Panc1 (cell line): ENCODE measurements at regions not wholly inside any gene's neighbourhood (a gene's known extent, or its start where the extent isn't known, plus 50 kb on each side); places are given as distances from the start of the nearest gene placed in this dataset.

ENCODE experiments used
- ATAC-seq: fragments of 200-7000 bp; cut with Tn5 transposase; 2 replicates; pipeline ENCODE4 v1.9.1; 2020; ENCODE audit warnings: mild to moderate bottlenecking, moderate library complexity
- BruUV-seq: library from RNA; stranded (reverse); fragments of 400-500 nt; replicated peaks from 2 replicates; lab custom pipeline; 2021; lab: Mats Ljungman, UMichigan
- CTCF ChIA-PET: fragments of 300-600 bp; sonication (Branson Sonifier 250); formaldehyde crosslinking; loops from one replicate; lab custom pipeline; 2022; ENCODE audit warnings: antibody characterized with exemption; lab: Charles Lee
- POLR2A ChIA-PET: fragments of 300-600 bp; sonication (Branson Sonifier 250); formaldehyde crosslinking; loops from one replicate; lab custom pipeline; 2022; ENCODE audit warnings: antibody characterized with exemption; lab: Charles Lee
- DNase-seq: peaks from one replicate; pipeline ENCODE4 v3.0.0-alpha.2; 2010; ENCODE audit warnings: low read depth, low spot score
- H3K27ac ChIP-seq: 2 replicates; pipeline ENCODE4 v1.5.1; 2011; ENCODE audit warnings: mild to moderate bottlenecking, low read length, inconsistent platforms
- H3K27me3 ChIP-seq: fragments of 200-500 bp; sonication (Bioruptor generic); 2 replicates; pipeline ENCODE4 v1.6.0; 2014; ENCODE audit warnings: low read length, inconsistent platforms; ENCODE audit not compliant: control insufficient read depth, insufficient read depth
- H3K36me3 ChIP-seq: fragments of 200-500 bp; sonication (Bioruptor generic); 2 replicates; pipeline ENCODE4 v1.5.1; 2014; ENCODE audit warnings: inconsistent platforms, mild to moderate bottlenecking, low read length, moderate library complexity; ENCODE audit not compliant: control insufficient read depth, insufficient read depth
- H3K4me1 ChIP-seq: 2 replicates; pipeline ENCODE4 v1.5.1; 2011; ENCODE audit warnings: inconsistent platforms, mild to moderate bottlenecking, low read length, moderate library complexity; ENCODE audit not compliant: control insufficient read depth, insufficient read depth
- H3K4me3 ChIP-seq, 2 experiments: 2 replicates each; pipeline ENCODE4 v1.5.1; 2011 to 2012; ENCODE audit warnings: low read depth in 2 of 2, low read length in 2 of 2, mild to moderate bottlenecking in 2 of 2, inconsistent platforms in 1 of 2, moderate library complexity in 1 of 2
- H3K9me3 ChIP-seq: fragments of 200-500 bp; sonication (Bioruptor generic); 2 replicates; pipeline ENCODE4 v1.5.1; 2014; ENCODE audit warnings: low read depth, mild to moderate bottlenecking, inconsistent platforms, low read length, moderate library complexity; ENCODE audit not compliant: control insufficient read depth, insufficient read depth
- POLR2AphosphoS5 ChIP-seq: IDR thresholded peaks from 2 replicates; pipeline ENCODE4 v1.6.1; 2012; ENCODE audit warnings: mild to moderate bottlenecking, low read depth, low read length, moderate library complexity
- SIN3A ChIP-seq: IDR thresholded peaks from 2 replicates; pipeline ENCODE4 v1.6.1; 2012; ENCODE audit warnings: low read depth, mild to moderate bottlenecking, low read length, moderate library complexity, borderline replicate concordance; ENCODE audit not compliant: insufficient read depth
- TCF7L2 ChIP-seq: IDR thresholded peaks from 2 replicates; pipeline ENCODE4 v1.6.1; 2011; ENCODE audit warnings: mild to moderate bottlenecking, low read depth, low read length, inconsistent platforms
- in situ Hi-C: cut with HindIII; loops from 2 replicates; pipeline ENCODE4 v1.10.0; 2016; ENCODE audit warnings: low sequenced_read_pairs, low pct_unique_long_range_greater_than_20kb
- intact Hi-C: fragments of 100-400 bp; cut with micrococcal nuclease; formaldehyde crosslinking; loops from one replicate; pipeline ENCODE4 v1.10.0; 2022; ENCODE audit not compliant: unreplicated experiment
- TF ChIP-seq, protein P1 (sequence below): fragments of 450-650 bp; IDR thresholded peaks from 2 replicates; pipeline ENCODE4 v1.5.1; 2017; ENCODE audit warnings: mild to moderate bottlenecking
- TF ChIP-seq, protein P2 (sequence below), 2 experiments: IDR thresholded peaks; 2 replicates each; pipeline ENCODE4 v1.6.1; 2011 to 2012; ENCODE audit warnings: low read depth in 2 of 2, control low read depth in 1 of 2, low read length in 1 of 2, mild to moderate bottlenecking in 1 of 2, moderate library complexity in 1 of 2; ENCODE audit not compliant: insufficient read depth in 1 of 2

DNA sequence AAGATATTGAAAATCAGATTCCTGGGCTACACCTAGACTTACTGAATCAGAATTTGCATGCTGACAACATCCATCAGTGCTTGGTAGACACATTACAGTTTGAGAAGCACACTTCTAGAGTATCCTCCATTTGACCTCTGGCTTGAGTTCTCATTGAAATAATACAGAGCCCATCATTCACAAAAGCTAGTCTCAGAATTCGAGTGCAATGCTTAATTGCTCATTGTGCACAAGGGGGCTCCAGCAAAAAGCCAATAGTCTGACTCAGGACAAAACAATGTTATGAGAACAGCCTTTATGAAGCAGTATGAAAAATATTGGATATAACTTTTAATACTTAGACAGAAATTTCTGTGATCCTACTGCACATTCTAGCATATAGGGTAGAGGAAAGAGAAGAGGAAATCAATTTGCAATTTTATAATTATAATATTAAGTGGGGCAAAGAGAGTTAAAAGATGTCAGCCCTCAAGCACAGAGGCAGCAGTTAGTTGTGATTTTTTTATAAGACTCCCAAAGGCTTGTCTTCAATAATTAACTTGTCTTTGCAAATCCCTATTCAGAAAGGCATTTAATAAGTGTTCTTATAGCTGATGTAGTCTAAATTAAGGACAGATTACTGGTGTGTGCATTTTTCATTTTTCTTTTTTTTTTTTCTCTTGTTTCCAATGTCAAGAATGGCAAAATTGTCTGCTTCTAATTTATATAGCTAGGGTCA is 105.8 kb upstream of the ANK3 start:
- no peak for TF ChIP-seq TCF7L2
- TF ChIP-seq, protein P1, sequence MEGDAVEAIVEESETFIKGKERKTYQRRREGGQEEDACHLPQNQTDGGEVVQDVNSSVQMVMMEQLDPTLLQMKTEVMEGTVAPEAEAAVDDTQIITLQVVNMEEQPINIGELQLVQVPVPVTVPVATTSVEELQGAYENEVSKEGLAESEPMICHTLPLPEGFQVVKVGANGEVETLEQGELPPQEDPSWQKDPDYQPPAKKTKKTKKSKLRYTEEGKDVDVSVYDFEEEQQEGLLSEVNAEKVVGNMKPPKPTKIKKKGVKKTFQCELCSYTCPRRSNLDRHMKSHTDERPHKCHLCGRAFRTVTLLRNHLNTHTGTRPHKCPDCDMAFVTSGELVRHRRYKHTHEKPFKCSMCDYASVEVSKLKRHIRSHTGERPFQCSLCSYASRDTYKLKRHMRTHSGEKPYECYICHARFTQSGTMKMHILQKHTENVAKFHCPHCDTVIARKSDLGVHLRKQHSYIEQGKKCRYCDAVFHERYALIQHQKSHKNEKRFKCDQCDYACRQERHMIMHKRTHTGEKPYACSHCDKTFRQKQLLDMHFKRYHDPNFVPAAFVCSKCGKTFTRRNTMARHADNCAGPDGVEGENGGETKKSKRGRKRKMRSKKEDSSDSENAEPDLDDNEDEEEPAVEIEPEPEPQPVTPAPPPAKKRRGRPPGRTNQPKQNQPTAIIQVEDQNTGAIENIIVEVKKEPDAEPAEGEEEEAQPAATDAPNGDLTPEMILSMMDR = no peak
- TF ChIP-seq SIN3A = no peak
- TF ChIP-seq, protein P2, sequence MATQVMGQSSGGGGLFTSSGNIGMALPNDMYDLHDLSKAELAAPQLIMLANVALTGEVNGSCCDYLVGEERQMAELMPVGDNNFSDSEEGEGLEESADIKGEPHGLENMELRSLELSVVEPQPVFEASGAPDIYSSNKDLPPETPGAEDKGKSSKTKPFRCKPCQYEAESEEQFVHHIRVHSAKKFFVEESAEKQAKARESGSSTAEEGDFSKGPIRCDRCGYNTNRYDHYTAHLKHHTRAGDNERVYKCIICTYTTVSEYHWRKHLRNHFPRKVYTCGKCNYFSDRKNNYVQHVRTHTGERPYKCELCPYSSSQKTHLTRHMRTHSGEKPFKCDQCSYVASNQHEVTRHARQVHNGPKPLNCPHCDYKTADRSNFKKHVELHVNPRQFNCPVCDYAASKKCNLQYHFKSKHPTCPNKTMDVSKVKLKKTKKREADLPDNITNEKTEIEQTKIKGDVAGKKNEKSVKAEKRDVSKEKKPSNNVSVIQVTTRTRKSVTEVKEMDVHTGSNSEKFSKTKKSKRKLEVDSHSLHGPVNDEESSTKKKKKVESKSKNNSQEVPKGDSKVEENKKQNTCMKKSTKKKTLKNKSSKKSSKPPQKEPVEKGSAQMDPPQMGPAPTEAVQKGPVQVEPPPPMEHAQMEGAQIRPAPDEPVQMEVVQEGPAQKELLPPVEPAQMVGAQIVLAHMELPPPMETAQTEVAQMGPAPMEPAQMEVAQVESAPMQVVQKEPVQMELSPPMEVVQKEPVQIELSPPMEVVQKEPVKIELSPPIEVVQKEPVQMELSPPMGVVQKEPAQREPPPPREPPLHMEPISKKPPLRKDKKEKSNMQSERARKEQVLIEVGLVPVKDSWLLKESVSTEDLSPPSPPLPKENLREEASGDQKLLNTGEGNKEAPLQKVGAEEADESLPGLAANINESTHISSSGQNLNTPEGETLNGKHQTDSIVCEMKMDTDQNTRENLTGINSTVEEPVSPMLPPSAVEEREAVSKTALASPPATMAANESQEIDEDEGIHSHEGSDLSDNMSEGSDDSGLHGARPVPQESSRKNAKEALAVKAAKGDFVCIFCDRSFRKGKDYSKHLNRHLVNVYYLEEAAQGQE (IDR thresholded peaks at IDR 0.05; ENCODE audit: insufficient read depth in 1 of 2, low read depth in 2 of 2, low read length in 1 of 2) = no peak
- no peak for TF ChIP-seq POLR2AphosphoS5
- no peak overlapping the region for H3K4me3 ChIP-seq
- in situ Hi-C loops (no loop called here), intact Hi-C loops (no loop called here)
- H3K27ac ChIP-seq = 0 out of 2 replicates have a peak overlapping the region, but pooled peaks have one; percentile 12
- peaks cover 3% of the 10 kb centered on the region; the same call in 1 of the 2 replicates for H3K9me3 ChIP-seq
- CTCF ChIA-PET = interaction anchor here (0.7 kb wide), 1 partner anchor 1339 kb away, joined by 3 read pairs; no protein-coding TSS in a partner anchor
- no TSS peak for BruUV-seq
- H3K27me3 ChIP-seq = no peaks in the 10 kb centered on the region
- POLR2A ChIA-PET = interaction anchor here (0.6 kb wide), 1 partner anchor 283 kb away, joined by 3 read pairs; the partner anchor contains the start of gene CDK1
- no peak for DNase-seq
- H3K4me1 ChIP-seq = no peaks in the 10 kb centered on the region
- ATAC-seq = no peak
- H3K36me3 ChIP-seq = no peaks in the 10 kb centered on the region

DNA sequence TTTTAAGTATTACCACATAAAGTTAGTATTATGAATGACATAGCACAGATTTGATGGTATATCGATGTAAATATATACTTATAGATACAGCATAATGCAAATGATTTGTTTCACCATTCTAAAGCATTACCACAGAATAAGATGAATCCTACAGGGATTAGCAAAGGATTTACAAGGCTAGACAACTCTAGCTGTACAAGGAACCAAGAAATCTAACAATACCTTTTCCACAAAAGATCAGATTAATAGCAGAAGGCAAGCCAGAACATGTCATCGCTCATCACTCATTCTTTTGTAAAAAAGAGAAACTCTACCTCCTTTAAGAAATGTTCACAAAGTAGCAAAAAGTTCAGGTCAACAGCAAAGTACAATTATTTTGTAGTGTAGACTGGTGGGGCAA is 105.1 kb upstream of the ANK3 start:
- Histone ChIP-seq H3K36me3 (no peaks in the 10 kb centered on the region), H3K27ac (no peak overlapping the region), H3K27me3 (no peaks in the 10 kb centered on the region), H3K4me3 (no peak overlapping the region), H3K4me1 (no peaks in the 10 kb centered on the region), H3K9me3 (peaks cover 3% of the 10 kb centered on the region; the same call in 1 of the 2 replicates)
- ATAC-seq (no peak), DNase-seq (no peak)
- in situ Hi-C loops (no loop called here), intact Hi-C loops (no loop called here)
- POLR2A ChIA-PET = no interaction called here
- BruUV-seq = no TSS peak
- CTCF ChIA-PET = no interaction called here
- TF ChIP-seq TCF7L2 (no peak), SIN3A (no peak), POLR2AphosphoS5 (no peak)
- TF ChIP-seq, protein P2 (IDR thresholded peaks at IDR 0.05; ENCODE audit: insufficient read depth in 1 of 2, low read depth in 2 of 2, low read length in 1 of 2) = no peak
- TF ChIP-seq, protein P1 = no peak
